ENCODE measurements at regions not wholly inside any gene's neighbourhood (a gene's known extent, or its start where the extent isn't known, plus 50 kb on each side); places are given as distances from the start of the nearest gene placed in this dataset.

- TF ChIP-seq CTCF (IDR thresholded peaks at IDR 0.05; ENCODE audit: insufficient read depth, low read length, poor library complexity, severe bottlenecking), result no peak
- TF ChIP-seq EZH2phosphoT487 (conservative IDR thresholded peaks at IDR 0.05; ENCODE audit: low read length), result no peak
Observed at GRCh38 chr1:218078916-218079315, 206.2 kb upstream of the RRP15 start.
